K562 (cell line): ENCODE measurements at regions not wholly inside any gene's neighbourhood (a gene's known extent, or its start where the extent isn't known, plus 50 kb on each side); places are given as distances from the start of the nearest gene placed in this dataset.

Experiments used
- ATF1 ChIP-seq, 2 experiments: fragments of 450-650 bp in 1 of 2; IDR thresholded peaks; 2 replicates each; pipeline ENCODE4 v1.6.1; 2016; ENCODE audit warnings: missing compliant biosample characterization in 1 of 2, missing genetic modification characterization in 1 of 2
- CEBPG ChIP-seq, 3 experiments: fragments of 200-800 bp in 1 of 3; sonication (Bioruptor generic) in 1 of 3; sonication (generic) in 1 of 3; formaldehyde crosslinking in 1 of 3; IDR thresholded peaks in 2 of 3; conservative IDR thresholded peaks in 1 of 3; 2 replicates each; pipeline versions ENCODE4 v1.6.1 to v1.8.0; 2016 to 2022; ENCODE audit warnings: missing compliant biosample characterization in 2 of 3, missing genetic modification characterization in 2 of 3, mild to moderate bottlenecking in 1 of 3, missing genetic modification reagents in 1 of 3
- CHCHD3 ChIP-seq: fragments of 250-450 bp; sonication (Bioruptor Pico); IDR thresholded peaks from 2 replicates; pipeline ENCODE4 v2.1.2; 2022; ENCODE audit warnings: mild to moderate bottlenecking
- GABPB2 ChIP-seq: fragments of 250-450 bp; sonication (Bioruptor Pico); conservative IDR thresholded peaks from 2 replicates; pipeline ENCODE4 v1.5.1; 2021; ENCODE audit warnings: mild to moderate bottlenecking
- JUN ChIP-seq, 2 experiments: sonication (generic) in 1 of 2; formaldehyde crosslinking in 1 of 2; IDR thresholded peaks; 2 replicates each; pipeline versions ENCODE4 v1.6.1 to v1.8.0; 2012 to 2022; ENCODE audit warnings: borderline replicate concordance in 2 of 2, mild to moderate bottlenecking in 2 of 2, improper control_type of control experiment in 1 of 2, low read depth in 1 of 2, low read length in 1 of 2, missing genetic modification reagents in 1 of 2
- JUND ChIP-seq, 2 experiments: IDR thresholded peaks; 2 replicates in 1 of 2; 3 replicates in 1 of 2; pipeline ENCODE4 v1.6.1; 2011; ENCODE audit warnings: borderline replicate concordance in 2 of 2, low read depth in 2 of 2, low read length in 2 of 2, improper control_type of control experiment in 1 of 2, missing biosample characterization in 1 of 2, missing genetic modification characterization in 1 of 2, missing genetic modification reagents in 1 of 2
- MAFF ChIP-seq: IDR thresholded peaks from 2 replicates; pipeline ENCODE4 v1.6.1; 2012; ENCODE audit warnings: low read length, improper control_type of control experiment
- MAFG ChIP-seq: fragments of 450-650 bp; conservative IDR thresholded peaks from 2 replicates; pipeline ENCODE4 v1.6.1; 2016; ENCODE audit warnings: missing genetic modification characterization, missing compliant biosample characterization
- MCM3 ChIP-seq: fragments of 450-650 bp; IDR thresholded peaks from 2 replicates; pipeline ENCODE4 v1.6.1; 2016
- MYNN ChIP-seq, 2 experiments: sonication (generic); formaldehyde crosslinking in 1 of 2; IDR thresholded peaks; 2 replicates each; pipeline versions ENCODE4 v1.5.0 to v1.6.1; 2016 to 2020; ENCODE audit warnings: antibody characterized with exemption in 1 of 2, missing genetic modification reagents in 1 of 2
- NEUROD1 ChIP-seq: fragments of 150-350 bp; IDR thresholded peaks from 2 replicates; pipeline ENCODE4 v1.6.1; 2014; ENCODE audit warnings: borderline replicate concordance, low read length, low read depth; ENCODE audit not compliant: partially characterized antibody
- STAT5A ChIP-seq: IDR thresholded peaks from 2 replicates; pipeline ENCODE4 v1.6.1; 2012; ENCODE audit warnings: low read length, inconsistent platforms, borderline replicate concordance
- ZNF184 ChIP-seq: sonication (generic); formaldehyde crosslinking; IDR thresholded peaks from 2 replicates; pipeline ENCODE4 v1.5.0; 2020; ENCODE audit warnings: missing genetic modification reagents
- ZNF316 ChIP-seq: fragments of 450-650 bp; IDR thresholded peaks from 2 replicates; pipeline ENCODE4 v1.6.1; 2016
- ZNF644 ChIP-seq: fragments of 200-800 bp; sonication (Bioruptor generic); IDR thresholded peaks from 2 replicates; pipeline ENCODE4 v1.6.1; 2016; ENCODE audit warnings: low read depth, missing genetic modification characterization, missing compliant biosample characterization
- TF ChIP-seq, protein P1 (sequence below): fragments of 450-650 bp; IDR thresholded peaks from 2 replicates; pipeline ENCODE4 v1.6.1; 2016; ENCODE audit warnings: missing biosample characterization, missing genetic modification characterization
- TF ChIP-seq, protein P2 (sequence below), 3 experiments: IDR thresholded peaks in 2 of 3; conservative IDR thresholded peaks in 1 of 3; 2 replicates each; pipeline ENCODE4 v1.5.1; 2011 to 2012; ENCODE audit warnings: low read length in 3 of 3, mild to moderate bottlenecking in 3 of 3, control low read depth in 2 of 3, improper control_type of control experiment in 1 of 3, inconsistent platforms in 1 of 3, low read depth in 1 of 3, mixed read lengths in 1 of 3, moderate library complexity in 1 of 3; ENCODE audit not compliant: insufficient read depth in 2 of 3

DNA sequence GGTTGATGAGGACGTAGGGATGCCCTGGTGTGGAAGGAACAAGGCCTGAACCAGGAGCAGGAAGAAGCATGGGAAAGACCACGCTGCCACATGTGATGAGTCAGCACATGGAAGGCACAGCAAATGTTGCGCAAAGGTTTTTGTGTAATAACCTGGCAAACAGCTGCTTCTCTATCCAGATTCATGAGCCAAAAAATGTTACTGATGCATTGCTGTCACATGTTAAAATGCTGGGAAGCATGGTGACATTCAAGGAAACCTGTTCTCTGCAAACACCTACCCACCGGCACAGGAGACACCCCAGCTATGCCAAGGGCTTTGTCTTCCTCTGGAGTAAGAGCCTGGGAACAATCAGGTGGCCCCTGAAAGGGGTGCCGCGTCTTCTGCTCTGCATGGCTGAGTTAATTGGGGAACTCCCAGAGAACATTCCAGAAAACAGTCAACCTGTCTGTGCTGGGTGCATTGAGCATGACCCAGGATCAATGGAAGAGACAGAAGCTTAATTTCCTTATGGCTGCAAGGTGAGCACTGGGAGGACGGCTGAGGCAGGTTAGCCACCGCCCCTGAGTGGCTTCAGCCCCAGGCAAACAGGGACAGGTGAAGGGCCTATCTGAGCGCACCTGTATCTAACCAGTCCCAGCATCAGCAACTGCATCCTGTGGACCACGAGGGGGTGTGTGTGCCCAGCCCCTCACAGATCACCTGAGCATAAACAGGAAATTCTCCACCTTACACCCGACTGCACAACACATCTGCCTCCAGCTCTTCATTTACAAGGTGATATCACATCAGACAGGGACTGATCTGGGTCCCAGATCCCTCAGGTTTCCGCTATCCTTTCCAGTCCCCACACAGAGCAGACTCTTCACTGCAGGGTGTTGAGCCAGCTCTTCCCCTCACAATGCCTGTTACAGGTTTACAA lies 108.4 kb downstream of the GGTLC2 start (continued):
- TF ChIP-seq, protein P1, sequence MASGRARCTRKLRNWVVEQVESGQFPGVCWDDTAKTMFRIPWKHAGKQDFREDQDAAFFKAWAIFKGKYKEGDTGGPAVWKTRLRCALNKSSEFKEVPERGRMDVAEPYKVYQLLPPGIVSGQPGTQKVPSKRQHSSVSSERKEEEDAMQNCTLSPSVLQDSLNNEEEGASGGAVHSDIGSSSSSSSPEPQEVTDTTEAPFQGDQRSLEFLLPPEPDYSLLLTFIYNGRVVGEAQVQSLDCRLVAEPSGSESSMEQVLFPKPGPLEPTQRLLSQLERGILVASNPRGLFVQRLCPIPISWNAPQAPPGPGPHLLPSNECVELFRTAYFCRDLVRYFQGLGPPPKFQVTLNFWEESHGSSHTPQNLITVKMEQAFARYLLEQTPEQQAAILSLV (tag) = 0 out of 2 replicates have a peak, but pooled peaks have one; percentile 20
- no peak for TF ChIP-seq ATF1 (CRISPR knock-in tag; IDR thresholded peaks at IDR 0.05)
- peak; percentile 1; the same call in 1 of the 2 replicates for TF ChIP-seq ATF1 (tag; IDR thresholded peaks at IDR 0.05)
- TF ChIP-seq MAFG (tag) = peak; percentile 98
- TF ChIP-seq MCM3 = peak; percentile 51; the same call in 1 of the 2 replicates
- peak; percentile 59; the same call in 1 of the 2 replicates for TF ChIP-seq ZNF184 (CRISPR knock-in tag)
- TF ChIP-seq CEBPG (CRISPR knock-in tag; IDR thresholded peaks at IDR 0.05) = peak; percentile 81
- TF ChIP-seq CEBPG (tag; conservative IDR thresholded peaks at IDR 0.05 in 1 of 2, IDR thresholded peaks at IDR 0.05 in 1 of 2) = peak in 1 of 2 experiments; percentile 97; a peak in 2 of 4 replicates
- no peak for TF ChIP-seq ZNF644 (tag)
- peak; percentile 96 for TF ChIP-seq MAFF
- peak; percentile 98 for TF ChIP-seq ZNF316
- 0 out of 2 replicates have a peak, but pooled peaks have one; percentile 28 for TF ChIP-seq JUN (IDR thresholded peaks at IDR 0.05; ENCODE audit: borderline replicate concordance, low read depth, low read length)
- no peak for TF ChIP-seq JUN (CRISPR knock-in tag; IDR thresholded peaks at IDR 0.05; ENCODE audit: borderline replicate concordance)
- TF ChIP-seq, protein P2, sequence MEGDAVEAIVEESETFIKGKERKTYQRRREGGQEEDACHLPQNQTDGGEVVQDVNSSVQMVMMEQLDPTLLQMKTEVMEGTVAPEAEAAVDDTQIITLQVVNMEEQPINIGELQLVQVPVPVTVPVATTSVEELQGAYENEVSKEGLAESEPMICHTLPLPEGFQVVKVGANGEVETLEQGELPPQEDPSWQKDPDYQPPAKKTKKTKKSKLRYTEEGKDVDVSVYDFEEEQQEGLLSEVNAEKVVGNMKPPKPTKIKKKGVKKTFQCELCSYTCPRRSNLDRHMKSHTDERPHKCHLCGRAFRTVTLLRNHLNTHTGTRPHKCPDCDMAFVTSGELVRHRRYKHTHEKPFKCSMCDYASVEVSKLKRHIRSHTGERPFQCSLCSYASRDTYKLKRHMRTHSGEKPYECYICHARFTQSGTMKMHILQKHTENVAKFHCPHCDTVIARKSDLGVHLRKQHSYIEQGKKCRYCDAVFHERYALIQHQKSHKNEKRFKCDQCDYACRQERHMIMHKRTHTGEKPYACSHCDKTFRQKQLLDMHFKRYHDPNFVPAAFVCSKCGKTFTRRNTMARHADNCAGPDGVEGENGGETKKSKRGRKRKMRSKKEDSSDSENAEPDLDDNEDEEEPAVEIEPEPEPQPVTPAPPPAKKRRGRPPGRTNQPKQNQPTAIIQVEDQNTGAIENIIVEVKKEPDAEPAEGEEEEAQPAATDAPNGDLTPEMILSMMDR (IDR thresholded peaks at IDR 0.05 in 2 of 3, conservative IDR thresholded peaks at IDR 0.05 in 1 of 3; ENCODE audit: insufficient read depth in 2 of 3, low read depth in 1 of 3, low read length in 3 of 3) = 0 out of 6 replicates have a peak, but pooled peaks of 1 of the 3 experiments have one; percentile 8
- TF ChIP-seq MYNN (IDR thresholded peaks at IDR 0.05) = no peak
- peak; percentile 25; the same call in 1 of the 2 replicates for TF ChIP-seq MYNN (CRISPR knock-in tag; IDR thresholded peaks at IDR 0.05)
- peak; percentile 27 for TF ChIP-seq NEUROD1
- no peak for TF ChIP-seq CHCHD3
- peak; percentile 77; the same call in 1 of the 2 replicates for TF ChIP-seq GABPB2
- TF ChIP-seq STAT5A = 0 out of 2 replicates have a peak, but pooled peaks have one; percentile 4
- TF ChIP-seq JUND (IDR thresholded peaks at IDR 0.05; ENCODE audit: borderline replicate concordance, low read depth, low read length) = peak; percentile 28; the same call in 1 of the 2 replicates
- TF ChIP-seq JUND (tag; IDR thresholded peaks at IDR 0.05; ENCODE audit: borderline replicate concordance, low read depth, low read length) = no peak
